Stimulated activated naive CD8-positive, alpha-beta T cell treated with anti-CD3 and anti-CD28 coated beads, Interleukin-15, amount 100 ng/mL, for 72 hours (primary cell): ENCODE measurements at regions not wholly inside any gene's neighbourhood (a gene's known extent, or its start where the extent isn't known, plus 50 kb on each side); places are given as distances from the start of the nearest gene placed in this dataset.

Experiments
- ATAC-seq: fragments of 150-1000 bp; cut with Tn5 transposase; 2 replicates; pipeline ENCODE4 v1.10.0; 2021; ENCODE audit warnings: mild to moderate bottlenecking, moderate library complexity
- DNase-seq, 2 donors: peaks; one replicate each; pipeline ENCODE4 v3.0.0; 2021 to 2022
- H3K27ac Mint-ChIP-seq, 2 donors: one replicate each; pipeline ENCODE4 v1.8.0; 2022; ENCODE audit warnings: mild to moderate bottlenecking in 2 of 2, mixed read lengths in 2 of 2, moderate library complexity in 2 of 2
- H3K27me3 Mint-ChIP-seq: one replicate; pipeline ENCODE4 v1.8.0; 2022; ENCODE audit warnings: mixed read lengths
- H3K4me1 Mint-ChIP-seq: one replicate; pipeline ENCODE4 v1.8.0; 2022; ENCODE audit warnings: mild to moderate bottlenecking, mixed read lengths
- H3K4me3 Mint-ChIP-seq, 2 donors: one replicate each; pipeline ENCODE4 v1.8.0; 2022; ENCODE audit warnings: mild to moderate bottlenecking in 2 of 2, mixed read lengths in 2 of 2, moderate library complexity in 1 of 2
- H3K9me3 Mint-ChIP-seq, 2 donors: one replicate each; pipeline ENCODE4 v1.8.0; 2022; ENCODE audit warnings: mixed read lengths in 2 of 2

DNA sequence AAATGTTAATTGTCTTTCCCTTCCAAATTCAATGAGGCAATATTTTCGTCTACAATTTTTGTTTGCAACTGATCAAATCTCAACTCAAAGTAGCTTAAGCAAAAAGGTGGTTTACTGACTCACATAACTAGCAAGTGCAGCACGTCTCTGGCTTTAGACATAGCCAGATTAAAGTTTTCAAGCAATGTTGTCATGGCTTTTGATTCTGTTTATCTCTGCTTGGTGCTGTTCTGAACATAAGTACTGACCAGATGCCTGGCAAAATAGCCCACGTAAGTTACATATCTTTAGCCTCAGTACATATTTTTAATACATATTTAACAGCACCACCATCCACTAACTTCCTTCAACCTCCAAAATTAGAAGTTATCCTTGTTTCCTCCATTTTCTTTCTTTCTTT is 877.9 kb downstream of the KCNMA1 start:
- Mint-ChIP-seq H3K27ac (no peak overlapping the region), H3K9me3 (peaks cover 8% of the 10 kb centered on the region in 2 donors), H3K4me1 (no peaks in the 10 kb centered on the region), H3K27me3 (no peaks in the 10 kb centered on the region), H3K4me3 (no peak overlapping the region)
- no peak for DNase-seq
- no peak for ATAC-seq

DNA sequence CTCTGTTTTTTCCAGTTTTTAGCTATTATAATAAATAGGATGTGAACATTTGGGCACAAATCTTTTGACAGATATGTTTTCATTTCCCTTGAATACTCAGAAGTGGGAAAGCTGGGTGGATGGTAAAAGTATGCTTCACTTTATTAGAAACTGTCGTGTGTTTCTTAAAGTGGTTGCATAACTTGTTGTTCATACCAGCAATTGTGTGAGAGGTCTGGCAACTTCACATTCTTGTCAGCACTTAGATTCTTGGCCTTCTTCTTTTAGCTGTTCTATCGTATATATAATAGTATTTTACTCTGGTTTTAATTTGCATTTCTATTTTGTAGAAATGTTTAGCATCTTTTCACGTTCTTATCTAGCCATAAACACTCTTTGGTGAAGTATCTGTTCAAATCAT is 894.4 kb downstream of the KCNMA1 start:
- H3K4me3 Mint-ChIP-seq, result no peak overlapping the region
- no peak for ATAC-seq
- no peak for DNase-seq
- no peak overlapping the region for H3K27ac Mint-ChIP-seq
- H3K4me1 Mint-ChIP-seq, result no peaks in the 10 kb centered on the region
- no peaks in the 10 kb centered on the region for H3K9me3 Mint-ChIP-seq
- no peaks in the 10 kb centered on the region for H3K27me3 Mint-ChIP-seq

DNA sequence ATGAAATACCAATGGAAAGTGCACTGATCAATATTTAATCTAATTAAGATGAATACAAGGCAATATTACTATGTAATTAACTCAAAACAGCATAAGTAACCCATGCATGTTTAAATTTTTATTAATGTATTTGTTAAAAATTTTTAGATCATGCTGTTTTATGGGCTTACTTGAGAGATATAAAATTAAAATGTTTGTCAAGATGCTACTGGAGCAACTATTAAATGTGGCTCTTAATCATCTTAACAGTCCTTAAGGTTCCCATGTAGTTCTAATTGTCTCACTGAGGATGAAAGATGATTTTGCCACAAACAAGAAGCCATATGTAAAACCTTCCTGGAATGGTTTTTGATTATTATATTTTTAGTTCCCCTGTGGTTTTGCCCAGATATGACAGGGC is 897.1 kb downstream of the KCNMA1 start:
- H3K27ac Mint-ChIP-seq, result no peak overlapping the region
- H3K9me3 Mint-ChIP-seq, result no peaks in the 10 kb centered on the region
- H3K4me1 Mint-ChIP-seq, result no peaks in the 10 kb centered on the region
- DNase-seq (no peak), ATAC-seq (no peak)
- no peaks in the 10 kb centered on the region for H3K27me3 Mint-ChIP-seq
- H3K4me3 Mint-ChIP-seq, result no peak overlapping the region

DNA sequence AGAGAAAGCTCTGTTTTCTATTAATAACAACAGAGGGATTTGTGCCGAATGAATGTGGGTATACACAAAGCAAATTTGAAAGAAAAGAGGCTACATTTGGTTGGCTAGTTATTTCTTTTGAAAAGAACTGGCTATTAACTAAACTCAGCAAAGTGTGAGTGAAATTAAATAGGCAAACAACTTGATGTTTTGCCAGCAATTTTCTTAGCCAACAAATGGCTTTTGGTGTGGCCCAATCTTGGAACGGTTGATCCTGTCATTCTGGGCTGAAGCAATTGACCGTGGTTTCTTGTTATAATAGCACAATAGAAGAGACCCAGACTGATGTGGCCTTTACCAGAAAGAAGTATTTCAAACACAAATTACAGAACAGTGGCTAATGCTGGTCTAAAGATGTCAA is 898.6 kb downstream of the KCNMA1 start:
- Mint-ChIP-seq H3K27me3 (no peaks in the 10 kb centered on the region), H3K4me1 (no peaks in the 10 kb centered on the region), H3K9me3 (no peaks in the 10 kb centered on the region), H3K4me3 (no peak overlapping the region), H3K27ac (no peak overlapping the region)
- DNase-seq (no peak), ATAC-seq (no peak)

DNA sequence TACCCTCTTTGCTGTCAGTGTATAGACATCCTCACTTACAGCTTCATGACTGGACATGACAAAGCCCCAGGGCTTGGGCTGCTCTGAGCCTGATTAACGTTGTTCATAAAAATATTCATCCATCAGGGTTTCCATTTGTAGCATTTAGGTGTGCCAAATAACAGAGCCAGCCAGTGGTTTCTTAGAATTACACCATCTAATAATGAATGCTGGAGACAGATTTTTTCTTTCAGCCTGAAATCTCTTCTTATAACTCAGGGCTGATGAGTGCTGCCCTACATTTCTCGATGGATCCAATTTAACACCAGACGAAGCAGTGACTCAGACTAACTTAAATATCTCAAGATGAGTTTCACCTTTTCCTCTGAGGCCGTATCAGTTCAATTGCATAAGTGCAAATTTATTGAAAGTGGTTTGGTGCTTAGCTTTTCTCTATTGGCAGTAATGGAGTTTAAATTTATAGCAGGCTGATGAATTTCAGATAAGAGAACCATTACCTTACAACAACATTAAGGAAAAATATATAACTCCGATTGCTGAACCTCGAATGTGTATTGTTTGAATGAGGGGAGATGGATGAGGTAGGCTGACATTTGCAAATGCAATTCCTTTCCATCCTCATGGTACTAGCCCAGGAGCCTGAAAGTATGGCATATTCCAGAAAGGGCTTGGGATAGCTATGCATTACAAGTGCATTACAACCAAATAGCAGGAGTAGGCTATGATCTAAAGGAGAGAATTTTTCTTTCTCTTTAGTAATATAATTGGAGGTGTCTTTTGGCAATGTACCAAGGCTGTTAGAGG is 900.6 kb downstream of the KCNMA1 start:
- ATAC-seq, result no peak
- Mint-ChIP-seq H3K4me1 (no peaks in the 10 kb centered on the region), H3K9me3 (peaks cover 2 to 4% of the 10 kb centered on the region in 2 donors), H3K27ac (no peak overlapping the region), H3K27me3 (no peaks in the 10 kb centered on the region), H3K4me3 (no peak overlapping the region)
- no peak for DNase-seq

DNA sequence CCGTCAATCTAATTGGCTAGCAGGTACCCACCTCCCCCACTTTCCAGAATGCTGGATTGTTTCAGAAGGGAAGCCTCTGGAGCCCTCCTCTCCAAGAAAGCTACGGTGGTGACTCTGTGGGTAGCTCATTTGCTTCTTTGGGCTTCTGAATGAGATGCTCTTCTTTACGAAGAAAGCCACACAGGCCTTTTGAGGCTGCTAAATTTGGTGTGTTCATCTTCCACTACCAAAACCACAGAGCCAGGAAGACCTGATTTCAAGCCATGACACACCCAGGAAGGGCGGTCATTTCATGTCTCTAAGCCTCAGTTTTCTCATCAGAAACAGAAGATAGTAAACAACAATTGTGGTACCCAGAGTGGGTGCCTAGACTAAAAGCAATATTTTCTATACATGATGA is 901.2 kb downstream of the KCNMA1 start:
- no peak for ATAC-seq
- no peak overlapping the region for H3K27ac Mint-ChIP-seq

DNA sequence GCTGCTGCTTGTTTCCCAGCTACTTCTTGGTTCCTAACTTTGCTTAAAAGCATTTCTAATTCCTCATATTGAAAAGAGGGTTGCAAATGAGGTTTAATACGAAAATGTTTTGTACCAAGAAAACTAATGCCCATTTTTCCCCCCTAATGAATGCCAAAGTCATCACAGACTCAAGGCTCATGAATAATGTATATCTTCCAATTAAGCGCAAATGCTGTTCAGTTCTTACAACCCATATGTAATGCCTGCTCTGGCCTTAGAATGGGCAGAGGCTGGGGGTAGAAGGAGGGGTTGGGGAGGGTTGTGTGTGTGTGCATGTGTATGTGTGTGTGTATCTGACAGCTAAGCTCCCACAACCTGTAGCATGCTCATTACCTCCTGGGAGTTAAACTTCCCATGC is 901.7 kb downstream of the KCNMA1 start:
- ATAC-seq (no peak), DNase-seq (no peak)
- H3K27ac Mint-ChIP-seq, result no peak overlapping the region
- H3K4me3 Mint-ChIP-seq, result no peak overlapping the region
- no peaks in the 10 kb centered on the region for H3K4me1 Mint-ChIP-seq
- peaks cover 9 to 15% of the 10 kb centered on the region in 2 donors for H3K9me3 Mint-ChIP-seq
- H3K27me3 Mint-ChIP-seq, result no peaks in the 10 kb centered on the region

More for the DNA sequence above, 901.2 kb downstream of the KCNMA1 start:
- Mint-ChIP-seq H3K4me3 (no peak overlapping the region), H3K4me1 (no peaks in the 10 kb centered on the region), H3K27me3 (no peaks in the 10 kb centered on the region), H3K9me3 (peaks cover 7 to 10% of the 10 kb centered on the region in 2 donors)
- no peak for DNase-seq

DNA sequence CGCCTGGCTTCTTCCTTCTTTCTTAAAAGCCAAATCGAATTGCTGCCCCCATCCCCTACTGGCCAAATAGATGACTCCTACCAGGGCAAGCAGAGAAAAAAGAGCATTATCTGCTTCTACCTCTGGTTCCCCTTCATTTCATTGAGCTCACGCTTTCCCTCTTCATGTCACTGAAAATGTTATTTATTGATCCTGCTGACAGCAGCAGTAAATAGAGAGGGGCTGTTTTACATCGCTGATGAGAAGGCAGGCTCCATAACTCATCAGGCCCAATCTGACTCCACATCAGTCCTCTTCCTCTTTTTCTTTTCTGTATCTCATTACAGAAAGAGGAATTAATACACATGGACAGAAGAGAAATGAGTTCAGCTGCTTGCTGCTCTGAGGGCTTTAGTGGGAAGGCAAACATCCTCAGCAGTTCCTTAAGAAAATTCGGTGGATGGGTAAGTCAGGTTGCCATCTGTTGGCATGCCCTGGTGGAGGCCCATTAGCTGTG is 904.1 kb downstream of the KCNMA1 start:
- Mint-ChIP-seq H3K4me3 (no peak overlapping the region), H3K4me1 (no peaks in the 10 kb centered on the region), H3K9me3 (peaks cover 9 to 28% of the 10 kb centered on the region in 2 donors), H3K27ac (no peak overlapping the region), H3K27me3 (no peaks in the 10 kb centered on the region)
- no peak for ATAC-seq
- no peak for DNase-seq

DNA sequence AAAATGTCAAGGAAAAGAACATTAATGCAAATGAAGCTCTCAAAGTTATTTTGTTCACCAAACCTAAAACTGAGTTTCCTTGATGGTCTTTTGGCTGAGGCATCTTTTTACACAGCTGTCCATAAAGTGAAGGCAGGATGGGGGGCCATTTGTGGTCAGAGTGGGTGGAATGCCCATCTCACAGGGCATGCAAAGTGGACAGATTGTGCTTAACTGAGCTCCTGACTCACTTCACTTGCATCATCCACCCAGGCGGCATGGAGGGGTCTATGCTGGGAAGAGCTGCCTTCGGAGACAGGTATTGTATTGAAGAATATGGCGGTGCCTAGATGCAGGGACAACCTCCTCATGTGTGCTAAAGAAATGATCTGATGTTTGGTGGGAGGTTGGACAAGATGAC is 905.3 kb downstream of the KCNMA1 start:
- Mint-ChIP-seq H3K27me3 (no peaks in the 10 kb centered on the region), H3K9me3 (peaks cover 9 to 28% of the 10 kb centered on the region in 2 donors), H3K4me3 (no peak overlapping the region), H3K27ac (no peak overlapping the region), H3K4me1 (no peaks in the 10 kb centered on the region)
- DNase-seq (no peak), ATAC-seq (no peak)

DNA sequence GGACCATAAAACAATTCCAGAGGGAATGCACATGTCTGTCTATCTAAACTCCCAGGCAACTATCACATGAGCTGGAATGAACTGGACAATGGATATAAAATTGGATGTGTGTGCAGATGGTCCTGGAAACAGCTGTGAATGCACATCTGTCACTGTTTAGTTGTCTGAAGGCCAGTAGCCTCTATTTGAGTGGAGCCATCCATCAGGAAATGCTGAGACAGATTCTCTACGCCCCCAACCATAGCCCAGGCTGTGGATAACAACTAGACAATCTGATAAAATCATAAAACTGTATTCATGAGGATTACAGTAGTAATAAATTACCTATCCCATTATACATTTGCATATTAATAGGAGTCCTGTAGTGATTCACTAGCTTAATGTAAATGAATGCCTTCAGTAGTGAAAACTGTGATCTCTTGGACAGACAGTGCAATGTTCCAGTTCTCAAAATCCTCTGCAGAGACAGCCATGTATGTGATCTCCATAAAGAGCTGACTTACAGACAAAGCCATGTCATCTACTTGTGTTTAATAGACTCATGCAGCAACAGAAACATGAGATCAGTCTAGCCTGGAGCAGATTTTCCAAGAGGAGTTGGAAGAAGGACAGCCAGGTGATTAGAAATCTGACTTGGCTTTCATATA is 907.6 kb downstream of the KCNMA1 start:
- DNase-seq, result no peak
- no peak overlapping the region for H3K27ac Mint-ChIP-seq
- H3K27me3 Mint-ChIP-seq, result no peaks in the 10 kb centered on the region
- no peak overlapping the region for H3K4me3 Mint-ChIP-seq
- H3K9me3 Mint-ChIP-seq, result peaks cover 9 to 28% of the 10 kb centered on the region in 2 donors
- H3K4me1 Mint-ChIP-seq, result no peaks in the 10 kb centered on the region
- no peak for ATAC-seq

DNA sequence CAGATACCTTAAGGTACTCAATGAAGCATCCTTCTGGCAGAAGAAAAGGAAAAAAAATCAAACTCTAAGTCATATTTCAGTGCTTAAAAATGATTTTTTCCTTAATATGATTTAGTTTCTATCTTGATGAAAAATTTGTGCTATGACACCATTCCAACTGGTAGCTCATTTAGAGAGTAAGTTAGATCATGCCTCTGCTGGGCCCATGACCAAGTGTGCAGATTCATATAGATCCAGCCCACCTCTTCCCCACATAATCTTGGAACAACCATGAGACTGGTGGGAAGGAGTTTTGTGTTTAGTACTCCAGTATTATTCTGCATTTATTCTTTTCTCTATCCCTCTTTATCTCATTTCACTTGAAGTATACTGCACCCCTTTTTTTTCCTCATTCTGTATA is 908.3 kb downstream of the KCNMA1 start:
- DNase-seq (no peak), ATAC-seq (no peak)
- no peaks in the 10 kb centered on the region for H3K4me1 Mint-ChIP-seq
- H3K4me3 Mint-ChIP-seq, result no peak overlapping the region
- H3K27ac Mint-ChIP-seq, result no peak overlapping the region
- peaks cover 9 to 28% of the 10 kb centered on the region in 2 donors for H3K9me3 Mint-ChIP-seq
- no peaks in the 10 kb centered on the region for H3K27me3 Mint-ChIP-seq

DNA sequence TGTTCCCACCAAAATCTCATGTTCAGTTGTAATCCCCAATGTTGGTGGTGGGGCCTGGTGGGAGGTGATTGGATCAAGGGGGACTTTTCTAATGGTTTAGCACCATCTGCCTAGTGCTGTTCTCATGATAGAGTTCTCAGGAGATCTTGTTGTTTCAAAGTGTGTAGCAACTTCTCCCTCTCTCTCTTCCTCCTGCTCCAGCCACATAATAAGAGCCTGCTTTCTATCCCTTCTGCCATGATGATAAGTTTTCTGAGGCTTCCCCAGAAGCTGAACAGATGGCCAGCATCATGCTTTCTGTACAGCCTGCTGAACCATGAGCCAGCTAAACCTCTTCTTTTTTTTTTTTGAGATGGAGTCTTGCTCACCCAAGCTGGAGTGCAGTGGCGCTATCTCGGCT is 910.6 kb downstream of the KCNMA1 start:
- ATAC-seq (no peak), DNase-seq (no peak)
- Mint-ChIP-seq H3K4me3 (no peak overlapping the region), H3K4me1 (no peaks in the 10 kb centered on the region), H3K27me3 (no peaks in the 10 kb centered on the region), H3K9me3 (peaks cover 8 to 24% of the 10 kb centered on the region in 2 donors), H3K27ac (no peak overlapping the region)

DNA sequence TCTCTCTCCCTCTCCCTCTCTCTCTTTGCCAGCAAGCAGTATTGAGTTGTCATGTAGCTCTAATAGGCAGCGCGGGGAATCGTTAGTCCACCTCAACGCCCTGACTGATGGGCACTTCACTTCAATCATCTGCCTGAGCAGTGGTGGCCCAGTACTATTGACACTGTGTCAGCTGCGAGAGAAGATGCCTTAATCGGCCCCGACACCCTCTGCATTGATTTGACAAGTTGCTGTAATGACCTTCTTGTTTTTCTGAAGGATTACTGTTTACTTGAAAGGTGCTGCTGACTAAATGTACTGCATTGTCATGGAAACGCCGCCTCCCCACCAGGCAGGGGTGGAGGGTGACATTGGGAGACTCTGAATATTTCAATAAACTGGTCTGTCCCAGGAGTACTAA is 913.8 kb downstream of the KCNMA1 start:
- H3K27me3 Mint-ChIP-seq, result no peaks in the 10 kb centered on the region

DNA sequence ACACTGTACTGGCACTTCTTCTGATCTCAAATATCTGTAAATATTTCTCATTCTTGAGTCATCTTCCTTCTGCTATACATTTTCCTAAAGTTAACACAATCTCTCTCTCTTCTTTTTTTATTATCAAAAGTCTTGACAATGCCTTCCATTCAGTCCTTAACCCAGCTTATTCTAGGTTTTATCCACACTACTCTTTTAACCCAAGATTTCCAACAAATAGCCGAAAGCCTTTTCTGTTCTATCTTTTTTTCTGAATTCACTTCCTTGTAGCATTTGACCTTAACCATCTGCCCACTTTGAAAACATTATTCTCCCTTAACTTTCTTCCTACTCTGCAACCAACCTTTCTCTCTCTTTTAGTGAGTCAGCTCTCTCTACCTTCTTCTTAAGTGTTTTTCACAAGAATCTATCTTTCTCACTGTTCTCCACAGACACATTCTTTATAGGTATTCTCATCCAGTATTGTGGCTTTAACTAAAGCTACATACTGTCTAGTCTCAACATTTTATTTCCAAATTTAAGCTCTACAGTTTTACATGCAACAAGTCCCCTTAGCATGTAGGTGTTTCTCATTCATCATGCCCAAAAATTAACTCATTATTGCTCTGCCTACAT is 915.6 kb downstream of the KCNMA1 start:
- Mint-ChIP-seq H3K27ac (no peak overlapping the region), H3K27me3 (no peaks in the 10 kb centered on the region), H3K4me3 (no peak overlapping the region), H3K9me3 (peaks cover 0 to 8% of the 10 kb centered on the region in 2 donors), H3K4me1 (no peaks in the 10 kb centered on the region)
- no peak for DNase-seq
- no peak for ATAC-seq

More for the DNA sequence above, 913.8 kb downstream of the KCNMA1 start:
- no peak overlapping the region for H3K4me3 Mint-ChIP-seq
- no peaks in the 10 kb centered on the region for H3K4me1 Mint-ChIP-seq
- ATAC-seq (no peak), DNase-seq (no peak)
- H3K27ac Mint-ChIP-seq, result no peak overlapping the region
- peaks cover 0 to 8% of the 10 kb centered on the region in 2 donors for H3K9me3 Mint-ChIP-seq

DNA sequence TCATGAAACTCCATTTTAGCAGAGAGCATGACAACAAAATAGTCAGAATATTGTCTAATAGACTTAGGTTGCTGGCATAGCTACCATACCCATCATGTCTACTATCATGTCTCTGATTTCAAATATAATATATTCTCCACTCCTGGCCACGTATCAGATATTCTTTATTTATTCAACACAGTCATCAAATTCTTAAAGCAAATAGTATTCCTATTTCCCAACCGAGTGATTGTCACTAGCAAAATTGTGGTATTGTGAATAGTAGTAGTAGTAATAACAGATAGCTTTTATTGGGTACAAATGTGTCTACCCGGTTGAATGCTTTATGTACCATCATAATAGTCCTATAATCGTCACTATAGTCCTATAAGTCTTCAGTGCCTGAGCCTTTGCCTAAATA is 918.6 kb downstream of the KCNMA1 start:
- ATAC-seq, result no peak
- Mint-ChIP-seq H3K9me3 (peaks cover 6 to 8% of the 10 kb centered on the region in 2 donors), H3K27ac (no peak overlapping the region), H3K4me3 (no peak overlapping the region), H3K4me1 (no peaks in the 10 kb centered on the region), H3K27me3 (no peaks in the 10 kb centered on the region)
- no peak for DNase-seq

DNA sequence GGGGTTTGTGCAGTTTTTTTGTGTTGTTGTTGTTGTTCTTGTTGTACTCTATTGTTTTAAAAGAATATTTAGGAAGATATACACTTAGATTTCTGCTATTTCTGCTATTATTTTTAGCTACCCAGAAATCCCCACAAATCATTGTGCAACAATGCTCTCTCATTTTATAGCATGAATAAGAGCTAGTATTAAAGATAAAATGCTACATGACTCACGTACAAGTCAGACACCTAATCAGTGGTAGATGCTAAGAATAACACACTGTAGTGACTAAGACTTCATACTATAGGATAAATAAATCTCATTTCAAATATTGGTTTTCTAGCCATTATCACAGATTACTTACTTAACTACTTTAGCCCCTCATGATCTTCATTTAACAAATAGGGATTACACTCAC is 920.5 kb downstream of the KCNMA1 start:
- Mint-ChIP-seq H3K27ac (no peak overlapping the region), H3K4me3 (no peak overlapping the region), H3K4me1 (no peaks in the 10 kb centered on the region), H3K27me3 (no peaks in the 10 kb centered on the region), H3K9me3 (peaks cover 6 to 12% of the 10 kb centered on the region in 2 donors)
- ATAC-seq, result no peak
- no peak for DNase-seq
